Astrocyte of the cerebellum (primary cell): ENCODE measurements at regions not wholly inside any gene's neighbourhood (a gene's known extent, or its start where the extent isn't known, plus 50 kb on each side); places are given as distances from the start of the nearest gene placed in this dataset.
"Not testable (repeated sequence)": the region's sequence is repeated elsewhere in the genome, so short reads cannot be mapped to it uniquely, and the experiment has no call there.

ENCODE experiments used
- DNase-seq: peaks from one replicate; pipeline ENCODE4 v3.0.0-alpha.2; 2011; ENCODE audit warnings: low read depth
- H3K4me3 ChIP-seq: 2 replicates; pipeline ENCODE4 v1.5.1; 2011; ENCODE audit warnings: mild to moderate bottlenecking, low read depth, low read length, moderate library complexity
- CTCF ChIP-seq: IDR thresholded peaks from 2 replicates; pipeline ENCODE4 v1.5.1; 2012; ENCODE audit warnings: low read length, low read depth, moderate library complexity, mild to moderate bottlenecking; ENCODE audit errors: missing control alignments
- in situ Hi-C: cut with HindIII; loops from 2 replicates; pipeline ENCODE4 v1.10.0; 2017; ENCODE audit warnings: low sequenced_read_pairs

GRCh38 chr13:19362946-19363510 lies 181.4 kb upstream of the TUBA3C start:
- H3K4me3 ChIP-seq, result no peak overlapping the region

GRCh38 chr13:19359697-19360096 lies 178.1 kb upstream of the TUBA3C start:
- H3K4me3 ChIP-seq, DNase-seq, in situ Hi-C loops: not testable (repeated sequence)

More at GRCh38 chr13:19362946-19363510, 181.4 kb upstream of the TUBA3C start:
- in situ Hi-C loops, result no loop called here
- TF ChIP-seq CTCF, result no peak
- DNase-seq, result no peak

GRCh38 chr13:19345916-19346422 lies 164.3 kb upstream of the TUBA3C start:
- no peak overlapping the region for H3K4me3 ChIP-seq
- no peak for TF ChIP-seq CTCF
- in situ Hi-C loops, result no loop called here
- no peak for DNase-seq

- no peak for DNase-seq
Measured at GRCh38 chr13:19345158-19345557, 163.5 kb upstream of the TUBA3C start.

GRCh38 chr13:19344585-19345120 lies 163.0 kb upstream of the TUBA3C start:
- in situ Hi-C loops, result not testable (repeated sequence)
- H3K4me3 ChIP-seq, result peak overlapping the region; percentile 27

More at GRCh38 chr13:19345158-19345557, 163.5 kb upstream of the TUBA3C start:
- H3K4me3 ChIP-seq, result no peak overlapping the region
- in situ Hi-C loops, result no loop called here
- no peak for TF ChIP-seq CTCF

GRCh38 chr13:19332378-19332777 lies 150.8 kb upstream of the TUBA3C start:
- H3K4me3 ChIP-seq, result no peak overlapping the region
- in situ Hi-C loops, result no loop called here
- DNase-seq, result no peak
- no peak for TF ChIP-seq CTCF

More at GRCh38 chr13:19344585-19345120, 163.0 kb upstream of the TUBA3C start:
- DNase-seq, result not testable (repeated sequence)

GRCh38 chr13:19329365-19329764 lies 147.7 kb upstream of the TUBA3C start:
- no peak for TF ChIP-seq CTCF
- in situ Hi-C loops, result no loop called here
- no peak overlapping the region for H3K4me3 ChIP-seq
- no peak for DNase-seq

GRCh38 chr13:19324325-19324724 lies 142.7 kb upstream of the TUBA3C start:
- no peak for TF ChIP-seq CTCF
- H3K4me3 ChIP-seq, result no peak overlapping the region
- no peak for DNase-seq
- in situ Hi-C loops, result no loop called here
